DOHH2 (cell line): ENCODE measurements at regions not wholly inside any gene's neighbourhood (a gene's known extent, or its start where the extent isn't known, plus 50 kb on each side); places are given as distances from the start of the nearest gene placed in this dataset.

Experiments used
- H3F3A ChIP-seq: fragments of 200-600 bp; sonication (generic), shearing (Covaris generic); 2 replicates; pipeline ENCODE4 v1.6.0; 2016; ENCODE audit warnings: antibody characterized with exemption, mild to moderate bottlenecking; ENCODE audit not compliant: control insufficient read depth, insufficient read depth
- H3K27ac ChIP-seq: fragments of 200-600 bp; sonication (generic); 2 replicates; pipeline ENCODE4 v1.5.1; 2014; ENCODE audit warnings: low read depth, mild to moderate bottlenecking, low read length, moderate library complexity
- H3K27me3 ChIP-seq: fragments of 200-600 bp; sonication (generic); 2 replicates; pipeline ENCODE4 v1.6.1; 2014; ENCODE audit warnings: mild to moderate bottlenecking, low read length, mixed read lengths; ENCODE audit not compliant: control insufficient read depth
- H3K36me3 ChIP-seq: fragments of 200-600 bp; sonication (generic); 2 replicates; pipeline ENCODE4 v1.6.1; 2014; ENCODE audit warnings: mild to moderate bottlenecking, low read length, moderate library complexity, mixed read lengths; ENCODE audit not compliant: control insufficient read depth
- H3K4me1 ChIP-seq: fragments of 200-600 bp; sonication (generic); 2 replicates; pipeline ENCODE4 v1.6.1; 2014; ENCODE audit warnings: mild to moderate bottlenecking, low read length, mixed read lengths; ENCODE audit not compliant: control insufficient read depth
- H3K4me2 ChIP-seq: fragments of 200-600 bp; sonication (generic); 2 replicates; pipeline ENCODE4 v1.6.0; 2014; ENCODE audit warnings: mild to moderate bottlenecking, low read length, moderate library complexity
- H3K4me3 ChIP-seq: fragments of 200-600 bp; sonication (generic); 2 replicates; pipeline ENCODE4 v1.5.1; 2014; ENCODE audit warnings: mild to moderate bottlenecking, low read length, mixed read lengths
- H3K79me2 ChIP-seq: fragments of 200-600 bp; sonication (generic); 2 replicates; pipeline ENCODE4 v1.6.1; 2014; ENCODE audit warnings: mild to moderate bottlenecking, low read length, mixed read lengths; ENCODE audit not compliant: control insufficient read depth
- H3K9me2 ChIP-seq: fragments of 200-600 bp; sonication (generic); replicated peaks from 2 replicates; pipeline ENCODE4 v1.6.1; 2014; ENCODE audit warnings: mild to moderate bottlenecking, low read length, mixed read lengths; ENCODE audit not compliant: control insufficient read depth
- H3K9me3 ChIP-seq: fragments of 200-600 bp; sonication (generic); 2 replicates; pipeline ENCODE4 v1.6.1; 2014; ENCODE audit warnings: antibody characterized with exemption, low read length, mixed read lengths; ENCODE audit not compliant: control insufficient read depth, insufficient read depth
- H4K20me1 ChIP-seq: fragments of 200-600 bp; sonication (generic); 2 replicates; pipeline ENCODE4 v1.6.0; 2014; ENCODE audit warnings: low read depth, mild to moderate bottlenecking, antibody characterized with exemption, low read length, moderate library complexity; ENCODE audit not compliant: control insufficient read depth, insufficient read depth
- EZH2phosphoT487 ChIP-seq: fragments of 200-600 bp; sonication (generic); IDR thresholded peaks from 2 replicates; pipeline ENCODE4 v1.6.1; 2017; ENCODE audit warnings: borderline replicate concordance, mild to moderate bottlenecking, antibody characterized with exemption, low read length, moderate library complexity, mixed read lengths
- TF ChIP-seq, protein P1 (sequence below): fragments of 200-600 bp; sonication (generic); IDR thresholded peaks from one replicate; pipeline ENCODE4 v1.5.1; 2014; ENCODE audit warnings: antibody characterized with exemption, mild to moderate bottlenecking, low read depth, low read length; ENCODE audit not compliant: poor library complexity, severe bottlenecking

DNA sequence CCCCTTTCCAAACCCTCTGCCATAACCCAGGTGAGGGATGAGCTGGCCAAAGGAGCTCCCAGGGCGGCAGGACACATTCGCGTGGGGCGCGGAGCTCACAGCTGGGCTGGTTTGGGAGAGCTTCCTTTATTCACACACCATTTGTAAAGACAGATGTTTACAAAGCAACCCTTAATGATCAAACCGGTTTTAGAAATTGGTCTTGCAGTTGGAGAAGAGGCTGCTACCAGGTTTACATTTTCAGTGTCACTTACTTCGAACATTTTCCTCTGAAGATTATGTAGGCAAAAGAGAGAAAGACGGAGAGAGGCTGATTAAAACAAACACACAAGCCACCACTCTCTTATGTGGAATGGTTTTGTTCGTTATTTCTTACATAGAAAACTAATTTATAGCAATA is 648.7 kb downstream of the IRX1 start:
- Histone ChIP-seq H3K4me2 (no peak overlapping the region), H3F3A (no peaks in the 10 kb centered on the region), H3K79me2 (no peaks in the 10 kb centered on the region), H3K9me2 (no peaks in the 10 kb centered on the region), H3K4me3 (no peak overlapping the region), H3K27me3 (no peaks in the 10 kb centered on the region), H4K20me1 (no peaks in the 10 kb centered on the region), H3K4me1 (no peaks in the 10 kb centered on the region), H3K9me3 (peaks cover 4% of the 10 kb centered on the region; the same call in 1 of the 2 replicates), H3K27ac (no peak overlapping the region), H3K36me3 (no peaks in the 10 kb centered on the region)
- TF ChIP-seq, protein P1, sequence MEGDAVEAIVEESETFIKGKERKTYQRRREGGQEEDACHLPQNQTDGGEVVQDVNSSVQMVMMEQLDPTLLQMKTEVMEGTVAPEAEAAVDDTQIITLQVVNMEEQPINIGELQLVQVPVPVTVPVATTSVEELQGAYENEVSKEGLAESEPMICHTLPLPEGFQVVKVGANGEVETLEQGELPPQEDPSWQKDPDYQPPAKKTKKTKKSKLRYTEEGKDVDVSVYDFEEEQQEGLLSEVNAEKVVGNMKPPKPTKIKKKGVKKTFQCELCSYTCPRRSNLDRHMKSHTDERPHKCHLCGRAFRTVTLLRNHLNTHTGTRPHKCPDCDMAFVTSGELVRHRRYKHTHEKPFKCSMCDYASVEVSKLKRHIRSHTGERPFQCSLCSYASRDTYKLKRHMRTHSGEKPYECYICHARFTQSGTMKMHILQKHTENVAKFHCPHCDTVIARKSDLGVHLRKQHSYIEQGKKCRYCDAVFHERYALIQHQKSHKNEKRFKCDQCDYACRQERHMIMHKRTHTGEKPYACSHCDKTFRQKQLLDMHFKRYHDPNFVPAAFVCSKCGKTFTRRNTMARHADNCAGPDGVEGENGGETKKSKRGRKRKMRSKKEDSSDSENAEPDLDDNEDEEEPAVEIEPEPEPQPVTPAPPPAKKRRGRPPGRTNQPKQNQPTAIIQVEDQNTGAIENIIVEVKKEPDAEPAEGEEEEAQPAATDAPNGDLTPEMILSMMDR: no peak
- TF ChIP-seq EZH2phosphoT487: no peak

DNA sequence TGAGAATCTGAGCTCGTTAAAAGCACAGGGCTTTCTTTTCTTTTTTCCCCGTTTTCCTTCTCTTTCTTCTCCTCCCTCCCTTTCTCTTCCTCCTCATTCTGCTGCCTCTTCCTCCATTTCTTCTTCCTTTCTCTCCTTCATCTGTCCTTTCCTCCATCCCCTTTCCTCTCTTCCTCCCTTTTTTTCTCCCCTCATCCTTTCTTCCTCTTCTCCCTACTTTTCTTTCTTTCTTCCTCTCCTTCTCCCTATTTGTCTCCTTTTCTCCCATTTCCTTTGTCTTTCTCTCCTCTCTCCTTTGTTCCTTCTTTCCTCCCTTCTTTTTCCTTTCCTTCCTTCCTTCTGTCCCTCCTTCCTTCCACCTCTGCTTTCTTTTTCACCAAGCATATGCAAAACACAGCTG is 649.4 kb downstream of the IRX1 start:
- H3K4me3 ChIP-seq: no peak overlapping the region
- no peaks in the 10 kb centered on the region for H4K20me1 ChIP-seq
- no peaks in the 10 kb centered on the region for H3K36me3 ChIP-seq
- no peaks in the 10 kb centered on the region for H3K4me1 ChIP-seq
- H3K27ac ChIP-seq: no peak overlapping the region
- TF ChIP-seq, protein P1: no peak
- no peak for TF ChIP-seq EZH2phosphoT487
- no peaks in the 10 kb centered on the region for H3K27me3 ChIP-seq
- H3K9me3 ChIP-seq: peaks cover 4% of the 10 kb centered on the region; the same call in 1 of the 2 replicates
- H3K9me2 ChIP-seq: no peaks in the 10 kb centered on the region
- H3K79me2 ChIP-seq: no peaks in the 10 kb centered on the region
- no peak overlapping the region for H3K4me2 ChIP-seq
- H3F3A ChIP-seq: no peaks in the 10 kb centered on the region

DNA sequence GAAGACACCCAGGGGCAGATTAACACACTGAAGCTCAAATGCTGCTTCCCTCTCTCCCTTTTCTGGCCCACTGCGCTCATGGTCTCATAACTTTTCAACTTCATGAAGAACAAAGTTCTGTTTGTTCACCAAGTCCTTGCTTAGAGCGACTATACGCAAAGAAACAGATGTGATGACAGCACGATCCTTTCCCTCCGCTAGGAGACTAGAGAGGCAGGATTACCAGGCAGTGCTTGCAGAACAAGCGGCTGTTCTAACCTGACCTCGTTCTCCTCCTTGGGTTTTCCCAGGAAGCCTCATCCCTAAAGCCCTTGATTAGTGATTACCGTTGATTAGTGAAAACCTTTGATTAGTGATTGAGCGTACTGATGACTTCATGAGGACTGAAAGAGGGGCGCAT is 649.9 kb downstream of the IRX1 start:
- no peak overlapping the region for H3K27ac ChIP-seq
- H3K36me3 ChIP-seq: no peaks in the 10 kb centered on the region
- H3K9me2 ChIP-seq: no peaks in the 10 kb centered on the region
- peaks cover 8% of the 10 kb centered on the region; the same call in 1 of the 2 replicates for H3K9me3 ChIP-seq
- no peaks in the 10 kb centered on the region for H3F3A ChIP-seq
- H3K4me3 ChIP-seq: no peak overlapping the region
- H3K27me3 ChIP-seq: no peaks in the 10 kb centered on the region
- no peaks in the 10 kb centered on the region for H4K20me1 ChIP-seq
- H3K4me1 ChIP-seq: no peaks in the 10 kb centered on the region
- H3K4me2 ChIP-seq: no peak overlapping the region
- no peaks in the 10 kb centered on the region for H3K79me2 ChIP-seq
- TF ChIP-seq EZH2phosphoT487: no peak
- TF ChIP-seq, protein P1: no peak
